Fibroblast of pulmonary artery (primary cell): ENCODE measurements at regions not wholly inside any gene's neighbourhood (a gene's known extent, or its start where the extent isn't known, plus 50 kb on each side); places are given as distances from the start of the nearest gene placed in this dataset.

Experiments
- DNase-seq: peaks from one replicate; pipeline ENCODE4 v3.0.0-alpha.2; 2010; ENCODE audit warnings: low read depth
- H3K4me3 ChIP-seq: replicated peaks from 2 replicates; pipeline ENCODE4 v1.5.1; 2011; ENCODE audit warnings: low read depth, mild to moderate bottlenecking, control low read depth, low read length, moderate library complexity
- CTCF ChIP-seq: IDR thresholded peaks from 2 replicates; pipeline ENCODE4 v1.5.1; 2011; ENCODE audit warnings: mild to moderate bottlenecking, control low read depth, low read length, inconsistent platforms; ENCODE audit errors: missing control alignments

GRCh38 chr13:103931885-103932284 lies 865.7 kb upstream of the SLC10A2 start:
- DNase-seq, result no peak
- TF ChIP-seq CTCF, result no peak
- no peak overlapping the region for H3K4me3 ChIP-seq

GRCh38 chr13:103931331-103931845 lies 865.2 kb upstream of the SLC10A2 start:
- no peak for TF ChIP-seq CTCF
- no peak overlapping the region for H3K4me3 ChIP-seq
- no peak for DNase-seq

- no peak for DNase-seq
- TF ChIP-seq CTCF, result no peak
- H3K4me3 ChIP-seq, result no peak overlapping the region
Observed at GRCh38 chr13:103926118-103926517, 859.9 kb upstream of the SLC10A2 start.

- no peak overlapping the region for H3K4me3 ChIP-seq
Observed at GRCh38 chr13:103908911-103909310, 842.7 kb upstream of the SLC10A2 start.

GRCh38 chr13:103908274-103908673 lies 842.1 kb upstream of the SLC10A2 start:
- no peak for DNase-seq
- no peak overlapping the region for H3K4me3 ChIP-seq
- TF ChIP-seq CTCF, result no peak

More at GRCh38 chr13:103908911-103909310, 842.7 kb upstream of the SLC10A2 start:
- TF ChIP-seq CTCF, result no peak
- DNase-seq, result no peak

GRCh38 chr13:103903790-103904189 lies 837.6 kb upstream of the SLC10A2 start:
- TF ChIP-seq CTCF, result no peak
- no peak overlapping the region for H3K4me3 ChIP-seq
- no peak for DNase-seq

GRCh38 chr13:103898481-103898880 lies 832.3 kb upstream of the SLC10A2 start:
- H3K4me3 ChIP-seq, result no peak overlapping the region
- TF ChIP-seq CTCF, result no peak
- DNase-seq, result no peak
